ENCODE measurements at regions not wholly inside any gene's neighbourhood (a gene's known extent, or its start where the extent isn't known, plus 50 kb on each side); places are given as distances from the start of the nearest gene placed in this dataset.

DNA sequence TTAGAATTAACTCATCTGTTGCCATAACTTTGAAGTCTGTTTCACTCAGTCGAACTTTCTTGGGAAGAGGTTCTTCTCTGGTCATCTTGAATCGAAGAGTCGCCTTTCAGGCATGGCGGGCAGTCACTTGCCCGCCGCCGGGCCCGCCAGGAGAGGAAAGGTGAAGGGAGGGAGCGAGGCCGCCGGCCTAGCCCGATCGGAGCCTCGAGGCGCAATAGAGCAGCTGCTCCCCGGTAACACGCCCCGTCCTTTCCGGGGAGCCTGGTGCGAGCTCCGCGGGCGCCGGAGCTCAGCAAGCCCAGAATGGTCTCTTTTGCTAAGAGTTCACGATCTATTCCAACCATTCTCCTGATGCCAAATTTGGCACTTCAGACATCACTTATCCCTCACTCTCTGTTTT, 591.8 kb downstream of the TFAP2B start:
- no peak for ATAC-seq
- intact Hi-C loops (cut with micrococcal nuclease), result no loop called here
- peak; percentile 19 for DNase-seq

DNA sequence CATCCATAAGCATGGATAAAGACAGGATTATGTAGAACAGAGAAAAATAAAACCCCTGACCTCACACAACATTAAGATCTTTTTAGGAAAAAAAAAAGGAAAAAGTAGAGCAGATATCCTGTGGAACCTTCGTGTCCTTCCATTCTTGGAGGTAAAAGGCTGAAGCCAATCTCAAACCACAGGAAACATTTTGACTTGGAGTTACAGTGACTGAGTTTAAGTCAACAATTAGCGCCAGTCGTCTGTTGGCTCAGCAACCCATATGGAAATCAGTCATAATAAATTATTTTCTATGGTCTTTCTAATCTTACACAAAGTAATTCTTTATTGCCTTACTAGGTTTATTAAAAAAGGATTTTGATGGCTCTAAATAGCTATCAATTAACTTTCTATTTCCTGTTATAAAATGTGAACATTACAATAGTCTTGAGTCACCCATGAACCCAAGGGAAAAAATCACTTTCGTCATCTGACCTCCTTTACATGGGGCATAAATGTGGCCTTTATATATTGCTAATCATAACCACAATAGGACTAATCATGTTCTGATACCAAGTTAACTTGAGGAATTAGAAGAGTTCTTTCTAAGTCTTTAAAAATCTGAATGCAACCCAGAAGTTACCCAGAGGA, 592.9 kb downstream of the TFAP2B start:
- intact Hi-C loops (cut with micrococcal nuclease), result no loop called here

DNA sequence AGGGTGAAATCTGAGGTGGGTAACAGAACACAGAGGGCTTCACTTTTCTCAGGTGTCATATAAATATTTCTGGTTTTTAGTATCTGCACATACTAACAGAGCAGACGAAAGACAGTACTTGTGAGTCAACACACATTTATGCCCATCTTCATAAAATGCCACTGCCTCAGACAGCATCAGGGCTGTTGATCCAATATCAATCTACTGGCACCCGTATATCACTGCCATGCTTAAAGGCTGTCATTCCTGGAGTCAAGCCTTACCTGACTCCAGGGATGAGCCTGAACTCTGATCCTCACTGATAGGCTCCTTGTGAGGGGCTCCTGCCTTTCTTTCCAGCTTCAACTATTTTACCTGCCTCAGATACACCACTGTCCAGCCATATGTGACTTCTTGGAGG, 595.7 kb downstream of the TFAP2B start:
- intact Hi-C loops (cut with micrococcal nuclease), result no loop called here
- no peak for ATAC-seq

More for the DNA sequence above, 592.9 kb downstream of the TFAP2B start:
- ATAC-seq, result no peak
- no peak for DNase-seq

DNA sequence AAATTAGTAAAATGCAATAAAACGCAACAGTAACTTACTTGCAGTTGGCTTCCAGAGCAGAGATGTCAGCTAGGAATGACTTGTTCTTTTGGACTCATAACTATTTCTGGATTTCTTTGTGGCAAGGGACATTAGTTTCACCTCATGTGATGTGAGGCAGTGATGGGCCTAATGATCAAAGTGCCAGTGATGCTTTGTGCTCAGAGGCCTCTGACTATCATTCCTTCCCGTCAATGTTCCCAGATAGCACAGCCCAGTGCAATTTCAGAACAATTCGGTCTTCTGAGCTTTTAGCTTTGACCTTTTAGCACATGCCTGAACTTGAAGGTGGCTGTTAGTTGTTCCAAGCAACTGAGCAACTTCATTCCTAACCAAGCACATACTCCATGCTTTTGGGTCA, 596.8 kb downstream of the TFAP2B start:
- DNase-seq (no peak), ATAC-seq (no peak)
- intact Hi-C loops (cut with micrococcal nuclease), result no loop called here

More for the DNA sequence above, 595.7 kb downstream of the TFAP2B start:
- DNase-seq, result no peak

DNA sequence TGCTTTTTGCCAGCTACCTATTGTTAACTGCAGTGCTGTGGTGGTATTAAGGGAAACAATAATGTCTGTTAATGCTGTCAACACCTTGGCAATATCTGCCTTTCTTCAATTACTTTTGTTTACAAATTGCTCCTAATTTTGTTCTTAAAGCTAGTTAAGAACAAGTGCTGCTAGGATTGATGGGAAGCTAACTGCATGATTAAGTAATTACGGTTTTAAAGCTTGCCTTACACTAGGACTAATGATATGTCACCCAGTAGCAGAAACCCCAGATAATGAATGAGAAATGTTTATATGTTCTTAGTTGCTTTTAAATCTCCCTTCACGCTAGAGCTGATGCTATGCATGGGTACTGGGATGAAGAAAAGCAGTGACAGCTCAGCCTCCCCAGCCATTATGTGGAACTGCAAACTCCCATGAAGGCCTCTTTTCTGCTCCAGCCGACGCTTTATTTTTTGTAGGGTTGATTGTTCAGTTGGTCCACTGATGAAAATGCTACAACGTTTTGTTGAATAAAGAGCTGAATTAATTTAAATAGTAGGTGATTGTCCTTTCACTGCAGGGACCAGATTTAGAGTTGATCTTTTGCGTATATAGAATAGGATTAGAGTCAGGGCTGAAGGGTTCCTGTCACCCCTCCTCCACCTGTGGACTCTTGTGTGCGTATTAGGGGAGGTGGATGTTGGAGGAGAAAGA, 610.5 kb downstream of the TFAP2B start:
- DNase-seq, result no peak
- no peak for ATAC-seq
- intact Hi-C loops (cut with micrococcal nuclease), result no loop called here

DNA sequence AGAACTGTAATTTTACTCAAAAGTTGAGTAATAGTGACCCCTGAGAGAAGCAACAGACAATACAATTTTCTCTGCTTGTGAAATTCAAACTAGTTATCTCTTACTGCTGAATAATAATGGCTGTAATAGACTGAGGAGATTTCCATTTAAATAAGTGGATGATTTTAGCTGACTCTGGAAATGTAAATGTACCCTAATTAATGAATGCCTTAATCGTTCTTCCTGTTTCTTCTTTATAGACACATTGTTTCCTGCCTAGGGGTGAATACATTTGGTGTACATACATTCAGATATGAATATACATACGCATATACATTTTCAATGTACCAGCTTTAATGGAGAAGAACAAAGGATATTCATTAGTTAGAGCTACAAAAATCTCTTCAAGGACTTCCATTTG, 611.9 kb downstream of the TFAP2B start:
- intact Hi-C loops (cut with micrococcal nuclease), result no loop called here

DNA sequence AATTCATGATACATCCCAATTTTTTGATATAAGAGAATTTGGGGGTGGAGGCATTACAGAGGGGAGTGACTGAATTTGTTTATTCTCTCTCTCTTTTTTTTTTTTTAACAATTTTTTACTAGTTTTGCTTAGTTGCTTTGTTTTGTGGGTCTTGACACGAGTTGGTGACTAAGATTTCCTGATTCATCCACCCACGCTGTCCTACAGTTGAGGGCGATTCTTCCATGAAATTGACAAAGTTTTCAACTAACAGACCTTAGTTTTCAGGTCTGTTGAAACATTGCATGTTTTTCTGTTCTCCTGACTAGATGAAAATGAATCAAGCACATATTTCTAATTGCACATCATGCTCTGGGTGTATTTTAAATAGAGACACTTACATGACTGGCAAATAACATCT, 613.8 kb downstream of the TFAP2B start:
- intact Hi-C loops (cut with micrococcal nuclease), result no loop called here
- DNase-seq (no peak), ATAC-seq (no peak)

More for the DNA sequence above, 611.9 kb downstream of the TFAP2B start:
- ATAC-seq (no peak), DNase-seq (no peak)

DNA sequence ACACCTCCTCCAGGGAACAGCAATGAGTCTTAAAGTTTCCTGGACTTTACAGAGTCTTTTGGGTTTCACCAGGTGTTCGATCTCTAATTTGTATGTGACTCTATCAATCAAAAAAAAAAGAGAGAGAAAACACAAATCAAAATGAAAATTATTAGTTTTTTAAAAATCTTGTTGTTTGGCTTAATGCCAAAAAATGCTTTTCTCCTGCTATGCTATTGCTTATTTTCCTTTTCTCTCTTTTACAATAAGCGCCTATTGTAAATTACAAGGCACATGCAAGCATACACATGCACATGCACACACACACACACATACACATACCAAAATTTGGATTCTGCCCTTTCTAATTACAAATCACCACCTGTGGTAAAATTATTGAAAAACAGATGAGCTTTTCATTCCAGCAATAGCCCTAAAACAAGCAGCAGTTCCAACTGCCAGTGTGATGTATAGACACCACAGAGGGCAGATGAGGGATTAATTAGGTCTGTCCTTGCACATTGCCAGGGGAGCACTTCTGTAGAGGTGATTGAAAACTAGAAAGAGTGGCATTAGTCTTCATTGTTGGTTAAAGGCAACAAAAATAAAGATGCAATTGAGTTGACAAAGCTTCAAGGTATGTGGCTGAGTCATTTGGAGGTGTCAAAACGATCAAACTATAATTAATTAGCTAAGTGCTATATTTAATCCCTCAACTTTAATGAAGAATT, 631.7 kb downstream of the TFAP2B start:
- no peak for DNase-seq
- intact Hi-C loops (cut with micrococcal nuclease), result no loop called here

DNA sequence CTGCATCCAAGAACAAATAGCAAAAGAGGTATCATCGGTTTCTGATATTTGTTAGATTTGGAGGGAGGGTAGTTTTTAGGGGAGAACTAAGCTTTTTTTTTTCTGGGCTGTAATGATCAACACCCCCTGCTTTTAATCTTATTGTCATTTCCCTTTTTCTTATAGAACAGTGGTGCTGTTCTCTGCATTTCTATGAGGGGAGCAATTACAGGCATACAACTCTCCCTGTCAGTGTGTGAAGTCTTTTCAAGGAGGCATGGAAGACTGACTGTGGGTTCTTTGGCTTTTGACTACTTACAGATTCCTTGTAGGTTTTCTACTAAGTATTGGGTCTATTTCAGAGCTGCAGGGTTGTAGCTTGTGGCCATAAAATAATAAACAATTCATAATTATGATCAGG, 632.3 kb downstream of the TFAP2B start:
- no peak for DNase-seq
- no peak for ATAC-seq
- intact Hi-C loops (cut with micrococcal nuclease), result no loop called here

More for the DNA sequence above, 631.7 kb downstream of the TFAP2B start:
- no peak for ATAC-seq

DNA sequence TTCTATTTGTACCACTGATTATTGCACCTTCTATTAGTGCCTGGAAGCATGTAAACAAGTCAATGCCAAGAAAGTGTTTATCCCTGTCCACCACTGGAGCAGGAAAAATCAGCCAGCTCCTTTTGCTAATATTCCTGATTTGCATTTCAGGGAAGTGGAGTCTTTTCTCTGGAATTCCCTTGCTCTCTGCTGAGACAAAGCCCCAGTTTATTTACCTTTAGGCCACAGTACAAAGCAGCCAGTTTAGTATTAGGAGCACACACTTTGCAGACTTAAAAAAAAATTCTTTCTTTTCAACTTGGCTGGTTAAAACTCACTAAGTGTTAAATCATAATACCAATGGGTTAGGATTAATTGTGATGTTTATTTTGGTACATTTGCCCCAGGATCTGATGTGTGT, 631.1 kb downstream of the PKHD1 start:
- no peak for ATAC-seq
- intact Hi-C loops (cut with micrococcal nuclease), result no loop called here
- no peak for DNase-seq

DNA sequence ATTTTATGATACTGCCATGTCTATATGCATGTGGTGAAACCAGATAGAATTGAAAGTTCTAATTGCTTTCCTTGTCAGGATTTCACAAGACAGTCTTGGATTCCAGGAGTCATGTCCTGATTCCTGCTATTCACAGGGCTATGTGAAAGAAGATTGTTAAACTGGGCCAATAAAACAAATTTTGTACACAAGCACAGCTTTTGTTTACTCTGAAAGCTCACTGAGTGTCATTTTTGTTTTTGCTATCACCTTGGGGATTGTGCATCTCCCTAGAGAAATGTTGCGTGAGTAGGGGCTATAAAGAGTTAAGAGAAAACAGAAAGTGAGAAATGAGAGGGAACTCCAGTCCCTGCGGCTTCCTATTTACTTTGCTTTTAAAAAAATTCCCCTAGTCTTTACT, 627.5 kb downstream of the PKHD1 start:
- intact Hi-C loops (cut with micrococcal nuclease), result no loop called here
- no peak for ATAC-seq
- no peak for DNase-seq

DNA sequence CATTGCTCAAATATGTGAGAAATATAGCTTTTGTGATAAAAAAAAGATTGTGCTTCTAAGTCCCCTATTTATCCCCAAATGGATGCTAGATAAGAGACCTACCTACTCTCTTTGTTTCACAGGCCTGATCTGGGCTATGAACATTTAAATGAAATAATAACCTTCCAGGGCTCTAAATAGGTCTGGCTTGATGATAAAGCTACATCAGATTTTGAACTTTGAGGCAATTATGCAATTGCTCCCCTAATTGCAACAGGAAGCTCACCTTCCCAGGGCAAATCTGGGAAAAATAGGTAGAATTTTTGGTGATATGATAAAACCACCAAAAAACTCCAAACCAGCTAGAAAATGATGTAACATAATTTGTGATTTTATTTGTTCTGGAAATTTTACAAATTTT, 624.5 kb downstream of the PKHD1 start:
- no peak for DNase-seq
- intact Hi-C loops (cut with micrococcal nuclease), result no loop called here
- ATAC-seq, result no peak

DNA sequence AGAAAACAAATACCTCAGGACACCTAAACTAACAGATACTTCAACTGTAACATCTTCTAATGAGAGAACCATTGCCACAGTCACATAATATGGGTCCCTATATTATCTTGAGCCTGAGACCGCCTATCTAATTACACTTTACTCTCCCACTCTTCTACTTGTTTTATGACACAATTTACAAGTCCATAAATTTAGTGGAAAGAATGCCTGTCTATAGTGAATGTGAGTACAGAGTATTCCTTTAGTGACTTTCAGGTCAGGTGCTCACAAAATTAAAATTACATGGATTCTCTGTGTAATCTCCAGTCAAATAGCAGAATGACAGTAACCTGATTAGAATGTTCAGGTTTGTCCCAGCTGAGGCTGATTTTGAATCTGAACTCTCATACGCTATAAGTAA, 624.1 kb downstream of the PKHD1 start:
- ATAC-seq, result no peak
- intact Hi-C loops (cut with micrococcal nuclease), result no loop called here

DNA sequence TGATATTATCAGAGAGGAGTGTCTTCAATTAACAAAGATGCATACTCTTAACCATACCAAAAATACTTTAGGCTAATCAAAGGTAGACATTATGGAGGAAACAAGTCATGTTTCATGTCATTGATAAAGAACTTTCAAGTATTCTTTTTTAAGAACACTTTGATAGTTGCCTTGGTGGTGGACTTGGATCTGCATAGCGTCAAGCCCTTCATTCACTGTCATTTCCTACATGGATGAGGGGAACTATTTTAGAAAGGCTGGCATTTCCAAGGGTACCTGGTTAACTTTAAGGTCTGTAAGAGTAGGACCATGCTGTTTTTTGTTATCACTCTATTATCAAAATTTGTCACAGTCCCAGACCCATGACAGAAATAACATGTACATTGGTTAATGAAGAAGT, 622.5 kb downstream of the PKHD1 start:
- DNase-seq (no peak), ATAC-seq (no peak)
- intact Hi-C loops (cut with micrococcal nuclease), result no loop called here

More for the DNA sequence above, 624.1 kb downstream of the PKHD1 start:
- DNase-seq, result no peak

DNA sequence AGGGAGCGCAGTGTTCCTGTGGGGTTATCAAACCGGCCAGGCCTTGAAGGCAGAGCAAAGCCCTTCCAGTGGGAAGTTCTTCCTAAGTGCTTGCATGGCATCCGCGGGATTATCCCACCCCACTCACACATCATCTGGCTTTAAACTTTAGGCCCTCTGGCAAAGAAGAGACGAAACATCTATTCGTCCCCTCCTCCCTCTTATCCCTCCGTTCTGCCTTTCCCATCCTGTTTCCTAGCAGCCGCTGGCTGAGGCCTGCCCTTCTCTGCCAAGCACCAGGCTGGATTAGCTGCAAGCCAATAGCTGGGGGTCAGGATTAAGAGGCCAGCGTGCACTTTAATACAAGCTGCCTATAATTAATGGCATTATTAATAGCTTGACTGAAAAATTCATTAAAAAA, 621.0 kb downstream of the PKHD1 start:
- intact Hi-C loops (cut with micrococcal nuclease), result no loop called here
- no peak for DNase-seq
- no peak for ATAC-seq

DNA sequence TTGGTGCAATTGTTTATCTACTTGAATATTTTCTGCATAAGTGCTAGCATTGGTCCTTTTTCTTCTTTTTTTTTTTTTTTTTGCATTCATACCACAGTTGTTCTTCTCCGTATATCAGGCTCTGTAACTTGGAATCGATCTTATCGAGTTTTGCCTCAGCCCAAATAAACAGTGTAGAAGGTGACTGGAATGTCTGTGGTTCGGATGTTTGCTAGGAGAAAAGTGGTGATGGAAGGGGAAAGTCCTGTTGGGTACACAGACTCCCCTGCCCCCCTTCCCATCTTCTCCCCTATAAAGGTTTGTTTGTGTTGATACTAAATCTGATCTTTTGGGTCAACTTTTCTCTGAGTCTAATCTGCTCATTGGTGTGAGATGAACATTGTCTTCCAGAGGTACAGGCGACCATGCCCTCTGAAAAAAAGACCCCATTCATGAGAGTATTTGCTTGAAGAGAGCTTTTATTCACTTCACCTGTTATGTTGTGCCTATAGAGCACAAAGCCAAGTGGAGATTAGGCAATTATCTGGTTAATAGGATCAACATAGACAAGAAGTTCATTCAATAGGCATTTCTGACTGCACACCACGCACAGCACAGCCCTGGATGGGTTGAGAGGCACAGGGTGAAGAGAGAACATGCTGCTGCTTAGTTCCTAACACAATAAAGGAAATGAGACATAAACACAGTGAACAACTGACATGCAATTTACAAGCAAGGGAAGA, 620.0 kb downstream of the PKHD1 start:
- no peak for DNase-seq
- intact Hi-C loops (cut with micrococcal nuclease), result no loop called here
- ATAC-seq, result no peak

DNA sequence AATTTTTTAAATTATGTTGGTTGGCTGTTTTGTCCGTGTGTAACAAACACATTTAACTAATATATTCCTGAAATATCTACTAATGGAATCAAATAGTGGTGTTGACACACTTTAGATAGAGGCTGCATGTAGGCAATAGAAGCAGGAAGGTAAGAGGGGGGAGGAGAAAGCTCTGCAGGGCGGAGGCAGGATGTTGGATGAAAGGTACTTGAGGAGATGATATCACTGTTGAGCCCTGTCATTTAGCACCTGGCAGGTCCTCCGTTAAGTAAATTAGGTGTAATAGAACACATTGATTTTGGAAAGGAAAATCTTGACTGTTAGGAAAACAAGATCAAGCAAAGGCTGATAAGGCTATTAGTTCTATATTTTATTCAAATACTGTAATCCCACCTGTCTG, 618.7 kb downstream of the PKHD1 start:
- no peak for DNase-seq
- intact Hi-C loops (cut with micrococcal nuclease), result no loop called here
- no peak for ATAC-seq

DNA sequence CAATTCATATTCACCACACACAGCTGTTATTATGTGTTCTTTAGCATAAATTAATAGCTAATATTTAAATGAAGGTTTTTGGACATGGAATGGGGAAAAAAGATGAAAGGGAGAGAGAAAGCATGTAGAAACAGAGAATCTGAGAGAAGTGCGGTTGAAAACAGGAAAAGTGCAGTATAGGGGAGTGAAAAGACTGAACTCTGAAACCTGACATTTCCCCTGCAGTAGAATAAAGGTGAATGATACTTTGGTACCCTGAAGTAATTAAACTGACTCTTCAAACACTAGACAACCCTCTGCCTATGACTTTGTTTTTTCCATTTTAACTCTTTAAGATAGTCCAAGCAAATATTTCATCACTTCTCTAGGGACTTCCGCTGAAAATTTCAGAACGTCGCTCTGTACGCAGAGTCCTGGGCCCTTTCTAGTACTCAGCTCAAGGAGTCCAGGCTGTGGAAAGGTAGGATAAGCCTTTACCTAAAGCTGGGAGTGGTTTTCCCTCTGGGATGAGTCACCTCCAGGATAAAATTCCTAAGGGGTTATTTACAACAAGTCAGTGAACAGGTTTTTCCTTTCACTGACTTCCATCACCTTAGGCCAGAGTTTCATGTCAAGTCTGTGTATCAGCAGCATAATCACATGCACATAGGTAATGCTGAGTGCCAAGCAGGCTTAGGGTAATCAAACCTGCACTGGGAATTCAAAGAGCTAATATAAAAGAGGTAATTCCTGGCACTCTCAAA, 614.5 kb downstream of the PKHD1 start:
- ATAC-seq (no peak), DNase-seq (no peak)
- intact Hi-C loops (cut with micrococcal nuclease), result no loop called here

All from left ventricle myocardium superior (tissue), 1 donor.